ENCODE measurements at regions not wholly inside any gene's neighbourhood (a gene's known extent, or its start where the extent isn't known, plus 50 kb on each side); places are given as distances from the start of the nearest gene placed in this dataset.

GRCh38 chr2:13110825-13111224 is 394.1 kb downstream of the TRIB2 start:
- ATAC-seq, result no peak
- Histone ChIP-seq H3K4me1 (ENCODE audit: control insufficient read depth, insufficient read depth, low read length) (no peaks in the 10 kb centered on the region), H3K9me3 (ENCODE audit: control insufficient read depth, insufficient read depth, low read depth, low read length) (no peaks in the 10 kb centered on the region), H3K36me3 (ENCODE audit: control insufficient read depth, insufficient read depth, low read length) (no peaks in the 10 kb centered on the region; the same call in 1 of the 2 replicates), H3K4me3 (ENCODE audit: low read depth in 2 of 2, low read length in 2 of 2) (no peak overlapping the region), H3K27me3 (ENCODE audit: control insufficient read depth, insufficient read depth, low read length) (no peaks in the 10 kb centered on the region), H3K27ac (ENCODE audit: low read length) (no peak overlapping the region)
- TF ChIP-seq CTCF (IDR thresholded peaks at IDR 0.05) (no peak), TCF7L2 (IDR thresholded peaks at IDR 0.05; ENCODE audit: low read depth, low read length) (no peak), REST (IDR thresholded peaks at IDR 0.05; ENCODE audit: insufficient read depth in 1 of 2, low read depth in 2 of 2, low read length in 1 of 2) (no peak), SIN3A (IDR thresholded peaks at IDR 0.05; ENCODE audit: borderline replicate concordance, insufficient read depth, low read depth, low read length) (no peak), POLR2AphosphoS5 (IDR thresholded peaks at IDR 0.05; ENCODE audit: low read depth, low read length) (no peak)
- intact Hi-C loops (cut with micrococcal nuclease; ENCODE audit: unreplicated experiment) (no loop called here), in situ Hi-C loops (cut with HindIII; ENCODE audit: low pct_unique_long_range_greater_than_20kb, low sequenced_read_pairs) (no loop called here)
- BruUV-seq (replicated peaks), result no TSS peak
- CTCF ChIA-PET, result no interaction called here
- POLR2A ChIA-PET, result no interaction called here
- no peak for DNase-seq (ENCODE audit: low read depth, low spot score)

GRCh38 chr2:13113002-13113401 is 396.3 kb downstream of the TRIB2 start:
- POLR2A ChIA-PET, result no interaction called here
- H3K27me3 ChIP-seq (ENCODE audit: control insufficient read depth, insufficient read depth, low read length), result no peaks in the 10 kb centered on the region
- no peak overlapping the region for H3K4me3 ChIP-seq (ENCODE audit: low read depth in 2 of 2, low read length in 2 of 2)
- in situ Hi-C loops (cut with HindIII; ENCODE audit: low pct_unique_long_range_greater_than_20kb, low sequenced_read_pairs), result no loop called here
- H3K9me3 ChIP-seq (ENCODE audit: control insufficient read depth, insufficient read depth, low read depth, low read length), result no peaks in the 10 kb centered on the region
- intact Hi-C loops (cut with micrococcal nuclease; ENCODE audit: unreplicated experiment), result no loop called here
- DNase-seq (ENCODE audit: low read depth, low spot score) (no peak), ATAC-seq (no peak)
- no peaks in the 10 kb centered on the region for H3K36me3 ChIP-seq (ENCODE audit: control insufficient read depth, insufficient read depth, low read length)
- H3K4me1 ChIP-seq (ENCODE audit: control insufficient read depth, insufficient read depth, low read length), result no peaks in the 10 kb centered on the region
- TF ChIP-seq CTCF (IDR thresholded peaks at IDR 0.05), result no peak
- no peak for TF ChIP-seq REST (IDR thresholded peaks at IDR 0.05; ENCODE audit: insufficient read depth in 1 of 2, low read depth in 2 of 2, low read length in 1 of 2)
- no peak for TF ChIP-seq POLR2AphosphoS5 (IDR thresholded peaks at IDR 0.05; ENCODE audit: low read depth, low read length)
- TF ChIP-seq SIN3A (IDR thresholded peaks at IDR 0.05; ENCODE audit: borderline replicate concordance, insufficient read depth, low read depth, low read length), result no peak
- no peak for TF ChIP-seq TCF7L2 (IDR thresholded peaks at IDR 0.05; ENCODE audit: low read depth, low read length)
- no TSS peak for BruUV-seq (replicated peaks)
- CTCF ChIA-PET, result no interaction called here
- H3K27ac ChIP-seq (ENCODE audit: low read length), result no peak overlapping the region

Data from Panc1 (cell line).